GM18951 (cell line): ENCODE measurements at regions not wholly inside any gene's neighbourhood (a gene's known extent, or its start where the extent isn't known, plus 50 kb on each side); places are given as distances from the start of the nearest gene placed in this dataset.
"Not testable (repeated sequence)": the region's sequence is repeated elsewhere in the genome, so short reads cannot be mapped to it uniquely, and the experiment has no call there.

Experiments
- POLR2A ChIP-seq: IDR thresholded peaks from 4 replicates; pipeline ENCODE4 v1.6.1; 2011; ENCODE audit warnings: mild to moderate bottlenecking; ENCODE audit not compliant: insufficient read length, insufficient read depth; ENCODE audit errors: extremely low read depth
- in situ Hi-C: fragments of 300-500 bp; cut with MboI; formaldehyde crosslinking; loops from one replicate; pipeline ENCODE4 v1.12.0; 2022; ENCODE audit warnings: low sequenced_read_pairs, mixed read lengths, inconsistent platforms; ENCODE audit not compliant: unreplicated experiment

DNA sequence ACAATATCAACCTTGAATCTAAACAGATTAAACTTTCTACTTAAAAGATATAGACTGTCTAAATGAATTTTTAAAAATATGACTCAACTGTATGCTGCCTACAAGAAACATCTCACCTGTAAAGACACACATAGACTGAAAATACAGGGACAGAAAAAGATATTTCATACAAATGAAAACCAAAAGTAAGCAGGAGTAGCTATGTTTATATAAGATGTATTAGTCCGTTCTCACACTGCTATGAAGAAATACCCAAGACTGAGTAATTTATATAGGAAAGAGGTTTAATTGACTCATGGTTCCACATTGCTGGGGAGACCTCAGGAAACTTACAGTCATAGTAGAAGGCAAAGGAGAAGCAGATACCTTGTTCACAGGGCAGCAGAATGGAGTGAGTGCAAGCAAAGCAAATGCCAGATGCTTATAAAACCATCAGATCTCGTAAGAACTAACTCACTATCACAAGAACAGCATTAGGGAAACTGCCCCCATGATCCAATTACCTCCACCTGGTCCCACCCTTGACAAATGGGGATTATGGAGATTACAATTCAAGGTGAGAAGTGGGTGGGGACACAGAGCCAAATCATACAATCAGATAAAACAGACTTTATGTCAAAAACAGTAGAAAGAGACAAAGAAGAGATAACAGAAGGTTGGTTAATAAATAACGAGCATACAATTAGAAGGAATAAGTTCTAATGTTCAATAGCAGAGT, 214.4 kb upstream of the SLC39A10 start:
- in situ Hi-C loops = no loop called here

DNA sequence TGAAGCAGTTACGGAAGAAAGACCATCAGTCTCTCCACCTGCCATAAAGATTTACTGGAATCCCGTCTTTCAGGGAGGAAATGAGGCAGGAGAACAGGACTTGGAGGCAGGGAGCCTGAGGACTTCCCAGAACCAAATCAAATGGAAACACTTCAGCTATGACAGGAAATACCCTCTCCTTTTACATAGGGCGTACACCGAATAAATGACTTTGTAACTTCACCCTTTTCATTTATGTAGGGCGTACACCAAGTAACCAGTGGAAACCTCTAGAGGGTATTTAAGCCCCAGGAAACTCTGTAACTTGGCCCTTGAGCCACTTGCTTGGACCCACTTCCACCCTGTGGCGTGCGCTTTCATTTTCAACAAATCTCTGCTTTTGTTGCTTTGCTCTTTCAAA, 218.3 kb upstream of the SLC39A10 start:
- in situ Hi-C loops = no loop called here
- no peak for TF ChIP-seq POLR2A

More for the DNA sequence above, 214.4 kb upstream of the SLC39A10 start:
- TF ChIP-seq POLR2A = no peak

DNA sequence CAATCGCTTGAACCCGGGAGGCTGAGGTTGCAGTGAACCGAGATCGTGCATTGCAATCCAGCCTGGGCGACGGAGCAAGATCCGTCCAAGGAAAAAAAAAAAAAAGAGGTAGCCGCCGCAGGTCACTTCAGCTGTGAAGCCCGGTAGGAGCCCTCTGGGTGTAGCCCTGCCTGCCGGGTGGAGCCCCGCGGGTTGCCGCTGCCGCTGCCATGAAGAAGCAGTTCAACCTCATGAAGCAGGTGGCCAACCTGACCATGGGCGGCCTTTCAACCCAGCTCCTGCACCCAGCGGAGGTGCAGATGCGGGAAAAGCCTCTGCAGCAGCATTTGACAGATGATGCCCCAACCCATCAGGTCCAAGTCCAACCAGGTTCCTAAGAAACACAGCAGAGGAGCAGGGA, 219.5 kb upstream of the SLC39A10 start:
- in situ Hi-C loops = no loop called here
- TF ChIP-seq POLR2A = no peak

DNA sequence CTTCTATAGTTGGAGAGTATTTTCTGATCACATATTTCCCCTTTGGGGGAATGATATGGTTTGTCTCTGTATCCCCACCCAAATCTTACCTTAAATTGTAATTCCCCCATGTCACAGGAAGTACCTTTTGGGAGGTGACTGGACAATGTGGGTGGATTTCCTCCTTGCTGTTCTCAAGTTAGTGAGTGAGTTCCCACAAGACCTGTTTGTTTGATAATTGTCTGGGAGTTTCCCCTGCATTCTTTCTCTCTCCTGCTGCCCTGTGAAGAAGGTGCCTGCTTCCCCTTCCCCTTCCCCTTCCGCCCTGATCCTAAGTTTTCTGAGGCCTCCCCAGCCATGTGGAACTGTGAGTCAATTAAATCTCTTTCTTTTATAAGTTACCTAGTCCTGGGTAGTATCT, 222.7 kb upstream of the SLC39A10 start:
- in situ Hi-C loops = no loop called here
- no peak for TF ChIP-seq POLR2A

DNA sequence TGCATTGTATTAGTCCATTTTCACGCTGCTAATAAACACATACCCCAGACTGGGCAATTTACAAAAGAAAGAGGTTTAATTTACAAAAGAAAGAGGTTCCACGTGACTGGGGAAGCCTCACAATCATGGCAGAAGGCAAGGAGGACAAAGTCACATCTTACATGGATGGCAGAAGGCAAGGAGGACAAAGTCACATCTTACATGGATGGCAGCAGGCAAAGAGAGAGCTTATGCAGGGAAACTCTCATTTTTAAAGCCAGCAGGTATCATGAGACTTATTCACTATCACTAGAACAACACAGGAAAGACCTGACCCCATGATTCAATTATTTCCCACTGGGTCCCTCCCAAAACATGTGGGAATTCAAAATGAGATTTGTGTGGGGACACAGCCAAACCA, 223.3 kb upstream of the SLC39A10 start:
- in situ Hi-C loops = not testable (repeated sequence)

DNA sequence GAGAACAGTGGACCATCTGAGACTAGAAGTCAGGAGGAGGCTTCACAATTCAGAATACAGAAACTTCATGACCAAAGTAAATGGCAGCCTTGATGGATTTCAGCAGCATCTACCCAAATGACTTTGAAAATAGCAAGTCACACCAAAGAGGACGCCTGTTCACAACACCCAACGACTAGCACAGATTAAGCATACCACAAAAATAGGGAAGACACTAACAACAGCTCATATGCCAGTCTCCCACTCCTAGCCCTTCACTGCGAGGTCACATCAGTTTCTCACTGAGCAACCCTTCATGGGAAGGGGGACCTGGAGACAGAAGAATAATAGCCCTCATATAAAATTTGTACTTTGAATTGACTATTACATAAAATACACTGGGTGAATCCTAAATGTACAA, 228.4 kb upstream of the SLC39A10 start:
- TF ChIP-seq POLR2A = no peak
- in situ Hi-C loops = no loop called here

DNA sequence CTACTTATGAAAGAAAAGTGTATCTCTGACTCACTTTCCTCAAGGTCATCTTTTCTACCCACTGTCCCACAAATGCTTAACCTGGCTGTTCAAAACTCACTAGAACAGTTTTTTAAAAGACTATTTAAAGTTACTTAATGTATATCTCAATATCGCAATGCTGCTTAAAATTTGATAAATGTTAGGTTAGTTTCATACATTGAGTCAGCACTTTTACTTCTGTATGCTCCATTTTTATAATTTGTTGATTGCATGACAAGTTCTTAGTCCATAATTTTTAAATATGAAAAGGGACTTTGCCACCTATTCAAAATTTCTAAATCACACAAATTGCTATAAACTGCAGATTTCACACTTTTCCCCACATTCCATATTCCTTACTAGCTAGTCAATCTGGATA, 231.7 kb upstream of the SLC39A10 start:
- no peak for TF ChIP-seq POLR2A
- in situ Hi-C loops = no loop called here

DNA sequence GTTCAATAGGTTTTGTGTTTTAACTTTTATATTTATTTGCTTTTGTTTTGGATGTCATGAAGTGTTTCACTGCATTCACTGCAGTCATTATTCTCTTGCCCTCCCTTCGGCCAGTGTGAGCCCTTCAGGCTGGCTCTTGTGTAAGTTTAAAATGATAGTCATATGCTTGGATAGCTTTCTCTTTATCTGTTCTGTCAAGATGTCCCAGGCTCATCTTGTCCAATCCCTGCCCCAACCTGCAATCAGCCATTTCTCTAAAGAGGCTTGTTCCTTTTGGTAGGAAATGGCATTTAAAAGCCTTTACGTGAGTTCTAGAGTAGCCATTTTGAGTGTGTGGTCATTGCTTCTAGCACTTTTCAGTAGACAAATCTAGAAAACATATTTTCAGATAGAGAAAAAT, 238.0 kb upstream of the SLC39A10 start:
- TF ChIP-seq POLR2A = no peak
- in situ Hi-C loops = loop anchor here (10.0 kb wide), 1 partner anchor 84 kb away; no protein-coding TSS in a partner anchor

DNA sequence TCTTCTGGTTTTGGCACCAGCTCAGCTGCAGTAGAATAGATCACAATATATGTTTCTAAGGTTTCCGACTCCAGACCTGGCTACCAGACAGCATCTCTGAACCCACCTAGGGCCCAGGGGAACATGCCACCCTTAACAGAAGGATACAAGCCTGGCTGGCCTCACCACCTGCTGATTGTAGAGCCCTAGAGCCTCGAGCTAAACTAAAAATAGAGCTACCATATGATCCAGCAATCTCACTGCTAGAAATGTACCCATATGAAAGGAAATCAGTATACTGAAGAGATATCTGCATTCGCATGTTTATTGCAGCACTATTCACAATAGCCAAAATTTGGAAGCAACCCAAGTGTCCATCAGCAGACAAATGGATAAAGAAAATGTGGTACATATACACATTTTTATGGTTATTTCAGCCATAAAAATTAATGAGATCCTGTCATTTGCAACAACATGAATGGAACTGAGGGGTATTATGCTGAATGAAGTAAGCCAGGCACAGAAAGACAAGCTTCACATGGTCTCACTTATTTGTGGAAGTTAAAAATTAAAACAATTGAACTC, 242.4 kb upstream of the SLC39A10 start:
- no peak for TF ChIP-seq POLR2A
- in situ Hi-C loops = loop anchor here (10.0 kb wide), 1 partner anchor 80 kb away; no protein-coding TSS in a partner anchor

DNA sequence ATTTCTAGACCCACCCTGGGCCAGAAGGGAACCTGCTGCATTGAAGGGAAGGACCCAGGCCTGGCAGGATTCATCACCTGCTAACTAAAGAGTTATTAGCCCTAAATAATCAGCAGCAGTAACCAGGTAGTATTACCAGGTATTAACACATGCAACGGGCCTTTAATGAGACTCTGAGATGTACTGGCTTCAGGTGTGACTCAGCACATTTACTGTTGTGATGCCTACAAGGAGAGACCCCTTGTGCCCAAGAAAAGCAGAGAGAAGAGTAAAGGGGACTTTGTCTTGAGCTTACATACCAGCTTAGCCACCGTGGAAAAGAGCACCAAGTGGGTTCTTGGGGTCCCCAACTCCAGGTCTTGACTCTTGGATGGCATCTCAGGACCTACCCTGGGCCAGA, 243.1 kb upstream of the SLC39A10 start:
- TF ChIP-seq POLR2A = no peak
- in situ Hi-C loops = loop anchor here (10.0 kb wide), 1 partner anchor 79 kb away; no protein-coding TSS in a partner anchor

DNA sequence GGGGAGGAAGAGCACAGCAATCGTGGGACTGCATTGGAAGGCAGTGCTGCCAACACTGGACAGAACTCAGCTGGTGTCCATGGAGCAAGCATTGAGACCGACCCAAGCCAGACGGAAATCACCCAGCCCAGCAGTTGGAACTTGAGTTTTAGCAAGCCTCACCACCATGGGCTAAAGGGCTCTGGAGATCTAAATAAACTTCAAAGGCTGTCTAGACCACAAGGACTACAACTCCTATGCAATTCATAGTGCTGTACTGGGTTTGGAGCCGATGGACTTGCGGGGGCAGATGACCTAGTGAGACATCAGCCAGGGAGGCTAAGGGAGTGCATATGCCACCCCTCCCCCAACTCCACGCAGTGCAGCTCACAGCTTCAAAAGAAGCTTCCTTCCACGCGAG, 243.6 kb upstream of the SLC39A10 start:
- in situ Hi-C loops = loop anchor here (10.0 kb wide), 1 partner anchor 79 kb away; no protein-coding TSS in a partner anchor
- TF ChIP-seq POLR2A = no peak

DNA sequence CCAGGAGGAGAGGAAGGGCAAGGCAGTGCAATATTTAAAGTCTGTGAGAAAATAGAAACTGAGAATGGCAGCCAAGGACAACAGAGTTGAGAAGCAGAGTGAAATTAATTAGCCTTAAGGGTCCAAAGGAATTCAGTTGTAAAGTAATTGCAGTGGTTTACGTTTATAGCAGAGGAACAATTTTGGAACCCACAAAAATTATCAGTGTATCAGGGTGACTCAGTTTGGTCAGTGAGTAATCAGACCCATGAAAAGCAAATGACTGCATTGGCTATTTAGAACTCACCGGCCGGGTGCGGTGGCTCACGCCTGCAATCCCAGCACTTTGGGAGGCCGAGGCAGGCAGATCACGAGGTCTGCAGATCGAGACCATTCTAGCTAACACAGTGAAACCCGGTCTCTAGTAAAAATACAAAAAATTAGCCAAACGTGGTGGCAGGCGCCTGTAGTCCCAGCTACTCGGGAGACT, 245.8 kb upstream of the SLC39A10 start:
- in situ Hi-C loops = loop anchor here (10.0 kb wide), 1 partner anchor 76 kb away; no protein-coding TSS in a partner anchor
- no peak for TF ChIP-seq POLR2A

DNA sequence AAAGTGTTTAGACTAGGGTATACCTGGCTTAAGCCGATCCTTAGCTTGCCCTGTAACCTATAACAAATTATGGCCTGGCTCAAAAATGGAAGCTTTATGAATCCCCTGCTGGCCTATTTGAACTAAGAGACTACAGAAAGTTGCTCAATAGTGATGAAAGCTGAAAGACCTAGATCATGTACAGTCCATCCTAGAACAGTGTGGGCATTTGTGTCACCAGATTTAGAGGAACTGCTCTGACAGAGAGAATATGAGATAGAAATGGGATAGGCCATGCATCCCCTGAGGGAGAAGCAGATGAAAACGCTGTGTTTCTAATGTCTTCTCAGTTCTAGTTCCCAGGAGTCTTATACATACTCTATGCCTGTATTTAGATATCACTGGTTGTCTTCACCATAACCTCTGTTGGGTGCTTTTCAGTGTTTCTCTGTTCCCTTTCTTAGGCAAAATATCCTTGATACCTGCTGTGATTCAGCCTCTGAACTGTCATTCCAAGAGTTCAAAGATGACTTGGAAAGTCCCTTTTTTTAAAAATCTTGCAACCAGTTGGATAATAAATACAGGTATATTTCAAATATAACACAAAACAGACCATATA, 246.9 kb upstream of the SLC39A10 start:
- TF ChIP-seq POLR2A = no peak
- in situ Hi-C loops = loop anchor here (10.0 kb wide), 1 partner anchor 75 kb away; no protein-coding TSS in a partner anchor

DNA sequence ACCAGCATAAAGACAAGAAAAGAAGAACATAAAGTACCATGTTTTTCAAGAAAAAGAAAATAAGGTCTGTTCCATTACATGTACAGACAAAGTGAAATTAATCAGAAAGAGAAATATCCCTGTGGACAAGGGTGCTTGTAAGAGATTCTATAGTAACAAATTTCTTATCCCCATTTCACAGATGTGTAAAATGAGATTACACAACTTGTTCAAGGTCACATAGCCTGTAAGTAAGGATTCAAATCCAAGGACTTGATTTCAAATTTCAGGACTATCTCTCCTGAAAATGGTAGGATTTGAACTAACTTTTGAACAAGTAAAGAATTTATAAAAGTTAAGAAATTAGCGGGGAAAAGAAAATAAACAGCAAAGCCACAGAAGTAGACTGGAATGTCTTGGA, 248.2 kb upstream of the SLC39A10 start:
- TF ChIP-seq POLR2A = no peak

More for the DNA sequence above, 248.2 kb upstream of the SLC39A10 start:
- in situ Hi-C loops = no loop called here
